ENCODE measurements at regions not wholly inside any gene's neighbourhood (a gene's known extent, or its start where the extent isn't known, plus 50 kb on each side); places are given as distances from the start of the nearest gene placed in this dataset.
A peak's percentile ranks its signal among the peaks of the same experiment; 100 is the strongest.

- no peak for DNase-seq (ENCODE audit: low read depth in 1 of 2, low spot score in 2 of 2)
- no peak overlapping the region for H3K14ac ChIP-seq (ENCODE audit: insufficient read length)
- H2BK15ac ChIP-seq (ENCODE audit: low read length), result no peak overlapping the region
- peaks cover 2 to 20% (median 10%) of the 10 kb centered on the region in 4 experiments; a peak in 6 of 7 replicates for H3K4me1 ChIP-seq (replicated peaks in 1 of 4; ENCODE audit: control insufficient read depth in 3 of 4, insufficient read depth in 4 of 4, low read length in 3 of 4)
- no peaks in the 10 kb centered on the region for H3K79me2 ChIP-seq (ENCODE audit: control insufficient read depth in 1 of 2, insufficient read depth in 2 of 2, low read length in 2 of 2)
- no peak overlapping the region for H2BK5ac ChIP-seq (ENCODE audit: low read depth, low read length)
- H3K4me3 ChIP-seq (ENCODE audit: extremely low read depth in 1 of 4, insufficient read depth in 2 of 4, low read depth in 3 of 4, low read length in 4 of 4), result no peak overlapping the region
- no peak overlapping the region for H4K91ac ChIP-seq (replicated peaks; ENCODE audit: insufficient read length, low read length)
- no peak overlapping the region for H2AK5ac ChIP-seq (ENCODE audit: low read depth, low read length)
- peak overlapping the region in 1 of 2 experiments; percentile 32; a peak in 1 of 4 replicates for H3K4me2 ChIP-seq (ENCODE audit: insufficient read depth in 1 of 2, low read depth in 2 of 2, low read length in 2 of 2)
- ChIA-PET CTCF (ENCODE audit: partially characterized antibody) (interaction anchor here (0.6 to 11.0 kb wide), 6 partner anchors 8 to 177 kb away, joined by 3 to 97 read pairs (median 5); no protein-coding TSS in a partner anchor), POLR2A (ENCODE audit: partially characterized antibody) (interaction anchor here (1.8 kb wide), 1 partner anchor 12 kb away, joined by 5 read pairs; no protein-coding TSS in a partner anchor)
- H3K4ac ChIP-seq (replicated peaks; ENCODE audit: insufficient read length, low read depth, low read length), result no peak overlapping the region
- no peaks in the 10 kb centered on the region; the same call in 1 of the 2 replicates for H3K23me2 ChIP-seq (ENCODE audit: low read depth, low read length)
- no peaks in the 10 kb centered on the region for H3K79me1 ChIP-seq (ENCODE audit: low read depth, low read length)
- H2AFZ ChIP-seq (ENCODE audit: low read length), result peak overlapping the region; percentile 59; the same call in 1 of the 2 replicates
- H3K9me3 ChIP-seq (ENCODE audit: insufficient read depth in 2 of 2, low read depth in 1 of 2, low read length in 1 of 2), result no peaks in the 10 kb centered on the region
- peak overlapping the region; percentile 37; the same call in 1 of the 2 replicates for H2BK20ac ChIP-seq (ENCODE audit: low read length)
- no peak overlapping the region for H3K18ac ChIP-seq (ENCODE audit: extremely low read depth, low read length)
- no peak overlapping the region for H4K8ac ChIP-seq (ENCODE audit: extremely low read depth, insufficient read depth, low read length)
- 73% methylated on average over 13 of the region's 13 CpGs; no CpG with 5 or more reads in 1 of the 2 experiments for WGBS, 2 experiments (ENCODE audit: extremely low coverage in 1 of 2, insufficient coverage in 1 of 2, insufficient read length in 1 of 2, insufficient replicate concordance in 2 of 2, low coverage in 1 of 2, low lambda C conversion rate in 2 of 2, missing lambda C conversion rate in 1 of 2)
- no peaks in the 10 kb centered on the region for H4K20me1 ChIP-seq (replicated peaks in 1 of 2; ENCODE audit: control insufficient read depth in 1 of 2, insufficient read depth in 2 of 2, low read length in 2 of 2)
- peaks cover 0 to 9% (median 6%) of the 10 kb centered on the region in 4 experiments; a peak in 3 of 7 replicates for H3K27me3 ChIP-seq (replicated peaks in 1 of 4; ENCODE audit: control insufficient read depth in 3 of 4, extremely low read depth in 1 of 4, insufficient read depth in 3 of 4, low read length in 3 of 4)
- H3K56ac ChIP-seq (replicated peaks; ENCODE audit: insufficient read length, low read depth, low read length), result no peak overlapping the region
- H4K5ac ChIP-seq (ENCODE audit: insufficient read length, low read depth, low read length), result no peak overlapping the region
- no peak overlapping the region for H2BK120ac ChIP-seq (replicated peaks; ENCODE audit: low read depth, low read length)
- H3K23ac ChIP-seq (ENCODE audit: insufficient read length), result no peak overlapping the region
- no peak overlapping the region for H3K27ac ChIP-seq (ENCODE audit: low read depth, low read length)
- no peak for FAIRE-seq
- H2BK12ac ChIP-seq (ENCODE audit: low read depth, low read length), result no peak overlapping the region
- no peak overlapping the region for H3K9ac ChIP-seq (replicated peaks in 1 of 4; ENCODE audit: extremely low read depth in 1 of 4, low read depth in 3 of 4, low read length in 3 of 4)
- no peaks in the 10 kb centered on the region for H3K36me3 ChIP-seq (ENCODE audit: control insufficient read depth in 2 of 4, insufficient read depth in 4 of 4, low read length in 3 of 4)
- no peak for TF ChIP-seq RBBP5 (IDR thresholded peaks at IDR 0.05; ENCODE audit: borderline replicate concordance, low read depth, low read length)
- TF ChIP-seq CTBP2 (IDR thresholded peaks at IDR 0.05; ENCODE audit: borderline replicate concordance, insufficient read depth, insufficient read length, low read length), result no peak
- TF ChIP-seq HDAC2 (IDR thresholded peaks at IDR 0.05; ENCODE audit: borderline replicate concordance in 1 of 2, low read depth in 2 of 2, low read length in 2 of 2), result no peak
- no peak for TF ChIP-seq ATF2 (IDR thresholded peaks at IDR 0.05; ENCODE audit: low read length)
- TF ChIP-seq CBX8 (IDR thresholded peaks at IDR 0.05; ENCODE audit: borderline replicate concordance, low read depth, low read length), result no peak
- no peak for TF ChIP-seq EGR1 (IDR thresholded peaks at IDR 0.05; ENCODE audit: borderline replicate concordance, low read depth, low read length)
- no peak for TF ChIP-seq MAX (IDR thresholded peaks at IDR 0.05)
- TF ChIP-seq KDM4A (IDR thresholded peaks at IDR 0.05; ENCODE audit: low read depth, low read length, severe bottlenecking), result no peak
- TF ChIP-seq TAF1 (IDR thresholded peaks at IDR 0.05; ENCODE audit: low read depth, low read length), result no peak
These were observed 85.8 kb upstream of the UBL3 start for GRCh38 chr13:29936051-29936813.
